K562 (cell line): ENCODE measurements at regions not wholly inside any gene's neighbourhood (a gene's known extent, or its start where the extent isn't known, plus 50 kb on each side); places are given as distances from the start of the nearest gene placed in this dataset.

Experiments used
- ATAC-seq: fragments of 200-7000 bp; cut with Tn5 transposase; 3 replicates; pipeline ENCODE4 v1.9.1; 2020; ENCODE audit warnings: moderate library complexity
- BruUV-seq: library from RNA; stranded (reverse); fragments of 400-500 nt; replicated peaks from 2 replicates; lab custom pipeline; 2021; lab: Mats Ljungman, UMichigan
- CTCF ChIA-PET: fragments of 300-600 bp; formaldehyde crosslinking; extraction: SDS; loops from one replicate; lab custom pipeline; 2021; ENCODE audit warnings: low intra/inter-chr PET ratio; lab: Yijun Ruan, JAX
- POLR2A ChIA-PET: fragments of 300-600, 350-650 bp; sonication (Branson Sonifier 250); formaldehyde crosslinking; extraction: SDS; loops from one replicate; lab custom pipeline; 2021; ENCODE audit warnings: antibody characterized with exemption, inconsistent platforms; lab: Yijun Ruan, JAX
- DNase-seq, 4 experiments: peaks; one replicate each; pipeline versions ENCODE4 v3.0.0 to v3.0.0-alpha.2; 2011 to 2018; ENCODE audit warnings: low spot score in 3 of 4, mixed read lengths in 3 of 4; ENCODE audit errors: extremely low read depth in 1 of 4
- FAIRE-seq: peaks from 2 replicates; lab custom pipeline; 2011; peaks lifted over from hg19 to GRCh38; lab: Jason Lieb, UNC
- H2AFZ ChIP-seq: 2 replicates; pipeline ENCODE4 v1.6.0; 2011; ENCODE audit warnings: low read depth, low read length, control low read depth, inconsistent platforms
- H3K27ac ChIP-seq: fragments of 200-600 bp; 3 replicates; pipeline ENCODE4 v1.8.0; 2011; ENCODE audit warnings: low read depth, mild to moderate bottlenecking, control low read depth, inconsistent platforms, low read length, moderate library complexity, mixed read lengths; ENCODE audit errors: extremely low read depth
- H3K27me3 ChIP-seq, 2 experiments: fragments of 300-600 bp in 1 of 2; 2 replicates in 1 of 2; 3 replicates in 1 of 2; pipeline versions ENCODE4 v1.6.0 to v1.8.0; 2011; ENCODE audit warnings: inconsistent platforms in 2 of 2, low read length in 2 of 2, mild to moderate bottlenecking in 1 of 2, mixed read lengths in 1 of 2, moderate library complexity in 1 of 2; ENCODE audit not compliant: control insufficient read depth in 2 of 2, insufficient read depth in 2 of 2
- H3K36me3 ChIP-seq: fragments of 300-600 bp; 3 replicates; pipeline ENCODE4 v1.8.0; 2011; ENCODE audit warnings: mild to moderate bottlenecking, low read length, inconsistent platforms; ENCODE audit not compliant: control insufficient read depth, insufficient read depth
- H3K4me1 ChIP-seq, 2 experiments: fragments of 200-600 bp in 1 of 2; replicated peaks in 1 of 2; 2 replicates in 1 of 2; 3 replicates in 1 of 2; pipeline versions ENCODE4 v1.5.1 to v1.8.0; 2011; ENCODE audit warnings: inconsistent platforms in 2 of 2, low read length in 2 of 2, mild to moderate bottlenecking in 1 of 2, mixed read lengths in 1 of 2, moderate library complexity in 1 of 2; ENCODE audit not compliant: control insufficient read depth in 2 of 2, insufficient read depth in 2 of 2
- H3K4me2 ChIP-seq: 2 replicates; pipeline ENCODE4 v1.6.1; 2011; ENCODE audit warnings: low read length, control low read depth, inconsistent platforms, mixed read lengths; ENCODE audit not compliant: insufficient read depth
- H3K4me3 ChIP-seq: fragments of 200-600 bp; sonication (generic), shearing (Covaris generic); 2 replicates; pipeline ENCODE4 v1.5.1; 2016; ENCODE audit warnings: control low read depth, inconsistent platforms
- H3K79me2 ChIP-seq: fragments of 200-600 bp; 3 replicates; pipeline ENCODE4 v1.8.0; 2011; ENCODE audit warnings: low read length, inconsistent platforms; ENCODE audit not compliant: control insufficient read depth, insufficient read depth
- H3K9ac ChIP-seq, 2 experiments: 2 replicates each; pipeline versions ENCODE4 v1.6.0 to v1.6.1; 2011; ENCODE audit warnings: low read depth in 2 of 2, low read length in 2 of 2, control low read depth in 1 of 2, inconsistent platforms in 1 of 2, mild to moderate bottlenecking in 1 of 2, mixed read lengths in 1 of 2; ENCODE audit not compliant: insufficient read depth in 1 of 2
- H3K9me1 ChIP-seq: one replicate; pipeline ENCODE4 v1.6.0; 2011; ENCODE audit warnings: inconsistent platforms, mild to moderate bottlenecking, low read length, moderate library complexity; ENCODE audit not compliant: control insufficient read depth, insufficient read depth
- H3K9me3 ChIP-seq: replicated peaks from 2 replicates; pipeline ENCODE4 v1.5.1; 2011; ENCODE audit warnings: low read depth, low read length, inconsistent platforms; ENCODE audit not compliant: control insufficient read depth, insufficient read depth
- H4K20me1 ChIP-seq: replicated peaks from 2 replicates; pipeline ENCODE4 v1.6.1; 2011; ENCODE audit warnings: low read length, inconsistent platforms, mixed read lengths; ENCODE audit not compliant: control insufficient read depth, insufficient read depth
- BMI1 ChIP-seq: fragments of 150-350 bp; IDR thresholded peaks from 2 replicates; pipeline ENCODE4 v1.6.1; 2014; ENCODE audit warnings: low read length
- DPF2 ChIP-seq: fragments of 450-650 bp; IDR thresholded peaks from 2 replicates; pipeline ENCODE4 v1.6.1; 2016
- EWSR1 ChIP-seq: fragments of 450-650 bp; IDR thresholded peaks from 2 replicates; pipeline ENCODE4 v1.6.1; 2018; ENCODE audit warnings: borderline replicate concordance, mild to moderate bottlenecking, low read depth, moderate library complexity; ENCODE audit not compliant: partially characterized antibody
- HDAC1 ChIP-seq, 2 experiments: fragments of 450-650 bp; IDR thresholded peaks; 2 replicates each; pipeline ENCODE4 v1.6.1; 2016 to 2017; ENCODE audit warnings: inconsistent platforms in 1 of 2, mild to moderate bottlenecking in 1 of 2, moderate library complexity in 1 of 2
- ILF3 ChIP-seq: fragments of 450-650 bp; IDR thresholded peaks from 2 replicates; pipeline ENCODE4 v1.6.1; 2018; ENCODE audit warnings: antibody characterized with exemption, mild to moderate bottlenecking, moderate library complexity, borderline replicate concordance
- NELFE ChIP-seq: IDR thresholded peaks from 2 replicates; pipeline ENCODE4 v1.6.1; 2011; ENCODE audit warnings: mild to moderate bottlenecking; ENCODE audit not compliant: insufficient read depth, insufficient read length
- POLR2G ChIP-seq: fragments of 200-400 bp; formaldehyde crosslinking; IDR thresholded peaks from 2 replicates; pipeline ENCODE4 v1.6.1; 2017; ENCODE audit warnings: low read depth, mild to moderate bottlenecking, antibody characterized with exemption, low read length, moderate library complexity
- RFX7 ChIP-seq: fragments of 250-450 bp; sonication (Bioruptor Pico); IDR thresholded peaks from 2 replicates; pipeline ENCODE4 v1.5.1; 2021; ENCODE audit warnings: mild to moderate bottlenecking
- SMARCC2 ChIP-seq: fragments of 450-650 bp; IDR thresholded peaks from 2 replicates; pipeline ENCODE4 v1.6.1; 2017; ENCODE audit warnings: antibody characterized with exemption, moderate library complexity, mild to moderate bottlenecking, low read depth
- ZNF79 ChIP-seq: fragments of 250-450 bp; sonication (Bioruptor Pico); IDR thresholded peaks from 2 replicates; pipeline ENCODE4 v1.4.0; 2020; ENCODE audit warnings: low read depth, mild to moderate bottlenecking, moderate library complexity
- WGBS: fragments of 100-300 bp; shearing (Covaris generic); methylation state at CpG from one replicate; pipeline ENCODE4 v1.1.6; 2016; ENCODE audit warnings: low coverage, mixed read lengths; ENCODE audit not compliant: insufficient coverage; ENCODE audit errors: missing lambda C conversion rate; 5-methylcytosine and 5-hydroxymethylcytosine counted together
- in situ Hi-C: fragments of 300-500 bp; cut with MboI; formaldehyde crosslinking; loops from 4 replicates; pipeline ENCODE4 v1.15.0; 2018; ENCODE audit warnings: inconsistent platforms, mixed read lengths
- intact Hi-C: fragments of 100-400 bp; cut with micrococcal nuclease; formaldehyde crosslinking; loops from 2 replicates; pipeline ENCODE4 v1.14.2; 2022
- TF ChIP-seq, protein P1 (sequence below): fragments of 250-450 bp; sonication (Bioruptor Pico); IDR thresholded peaks from 2 replicates; pipeline ENCODE4 v1.8.0; 2022; ENCODE audit warnings: inconsistent platforms, mild to moderate bottlenecking, moderate library complexity, borderline replicate concordance
- TF ChIP-seq, protein P2 (sequence below): fragments of 450-650 bp; formaldehyde crosslinking; IDR thresholded peaks from 2 replicates; pipeline ENCODE4 v1.4.0; 2022; ENCODE audit warnings: missing genetic modification characterization
- TF ChIP-seq, protein P3 (sequence below): IDR thresholded peaks from 2 replicates; pipeline ENCODE4 v1.6.1; 2016; ENCODE audit warnings: missing genetic modification characterization, missing compliant biosample characterization
- TF ChIP-seq, protein P4 (sequence below), 2 experiments: IDR thresholded peaks; 2 replicates each; pipeline ENCODE4 v1.6.1; 2012; ENCODE audit warnings: improper control_type of control experiment in 2 of 2, low read depth in 2 of 2, low read length in 2 of 2, borderline replicate concordance in 1 of 2

DNA sequence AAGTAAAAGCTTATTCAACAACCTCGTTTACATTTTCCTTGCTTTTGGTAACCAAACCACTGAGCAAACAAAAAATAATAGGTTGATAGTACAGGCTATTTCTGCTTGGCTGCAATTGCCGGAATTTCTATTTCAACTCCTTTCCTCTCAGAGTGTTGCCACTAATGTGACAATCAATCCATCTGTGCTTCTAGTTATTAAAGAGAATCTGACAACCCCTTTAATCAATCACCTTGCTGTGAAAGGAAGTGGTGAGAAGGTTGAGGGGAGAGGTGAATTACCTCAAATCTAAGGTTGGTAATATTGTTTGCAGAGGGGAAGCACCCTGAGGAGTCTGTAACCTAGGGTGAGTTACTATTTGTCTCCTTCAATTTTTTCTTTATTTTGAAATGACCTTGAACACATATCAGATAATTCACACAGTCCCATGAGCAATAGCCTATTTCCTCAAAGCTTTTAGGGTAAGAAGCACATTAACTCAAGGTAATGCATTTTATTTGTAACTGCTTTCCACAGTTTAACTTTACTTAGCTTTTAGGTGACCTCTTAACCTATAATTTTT, 603.4 kb downstream of the MMUT start (continued):
- TF ChIP-seq NELFE, result no peak
- no peak for TF ChIP-seq POLR2G
- TF ChIP-seq, protein P1, sequence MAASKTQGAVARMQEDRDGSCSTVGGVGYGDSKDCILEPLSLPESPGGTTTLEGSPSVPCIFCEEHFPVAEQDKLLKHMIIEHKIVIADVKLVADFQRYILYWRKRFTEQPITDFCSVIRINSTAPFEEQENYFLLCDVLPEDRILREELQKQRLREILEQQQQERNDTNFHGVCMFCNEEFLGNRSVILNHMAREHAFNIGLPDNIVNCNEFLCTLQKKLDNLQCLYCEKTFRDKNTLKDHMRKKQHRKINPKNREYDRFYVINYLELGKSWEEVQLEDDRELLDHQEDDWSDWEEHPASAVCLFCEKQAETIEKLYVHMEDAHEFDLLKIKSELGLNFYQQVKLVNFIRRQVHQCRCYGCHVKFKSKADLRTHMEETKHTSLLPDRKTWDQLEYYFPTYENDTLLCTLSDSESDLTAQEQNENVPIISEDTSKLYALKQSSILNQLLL (CRISPR knock-in tag), result no peak

DNA sequence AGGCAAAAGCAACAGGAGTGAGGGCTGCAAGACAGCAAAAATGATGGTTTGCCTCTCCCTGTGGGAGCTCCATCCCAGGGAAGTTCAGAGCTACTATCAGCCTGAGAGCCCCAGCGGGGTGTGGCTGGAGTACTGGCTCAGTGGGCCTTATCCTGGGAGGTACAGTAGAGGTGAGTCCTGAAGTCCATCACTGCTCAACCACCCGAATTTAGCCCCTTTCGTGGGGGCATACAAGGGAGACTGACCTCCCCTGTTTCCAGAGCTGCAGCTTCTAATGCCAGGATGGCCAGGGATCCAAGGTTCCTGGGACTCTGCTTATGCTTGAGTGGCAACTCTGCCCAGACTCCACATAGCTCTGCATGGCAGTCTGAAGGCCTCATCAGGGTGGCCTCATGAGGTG, 617.8 kb downstream of the MMUT start:
- Histone ChIP-seq H3K36me3 (no peaks in the 10 kb centered on the region), H2AFZ (no peak overlapping the region), H3K9me3 (no peaks in the 10 kb centered on the region; the same call in 1 of the 2 replicates), H3K27me3 (no peaks in the 10 kb centered on the region), H4K20me1 (no peaks in the 10 kb centered on the region), H3K9ac (no peak overlapping the region), H3K79me2 (no peaks in the 10 kb centered on the region), H3K4me3 (no peak overlapping the region), H3K4me2 (no peak overlapping the region), H3K4me1 (no peaks in the 10 kb centered on the region), H3K27ac (no peak overlapping the region), H3K9me1 (no peaks in the 10 kb centered on the region)
- FAIRE-seq (no peak), DNase-seq (no peak), ATAC-seq (no peak)
- in situ Hi-C loops (no loop called here), intact Hi-C loops (no loop called here)
- ChIA-PET POLR2A (no interaction called here), CTCF (no interaction called here)
- BruUV-seq, result no TSS peak
- TF ChIP-seq DPF2 (no peak), HDAC1 (IDR thresholded peaks at IDR 0.05) (no peak), BMI1 (no peak), EWSR1 (no peak), RFX7 (CRISPR knock-in tag) (no peak), ILF3 (no peak), SMARCC2 (no peak), ZNF79 (no peak)
- TF ChIP-seq, protein P2, sequence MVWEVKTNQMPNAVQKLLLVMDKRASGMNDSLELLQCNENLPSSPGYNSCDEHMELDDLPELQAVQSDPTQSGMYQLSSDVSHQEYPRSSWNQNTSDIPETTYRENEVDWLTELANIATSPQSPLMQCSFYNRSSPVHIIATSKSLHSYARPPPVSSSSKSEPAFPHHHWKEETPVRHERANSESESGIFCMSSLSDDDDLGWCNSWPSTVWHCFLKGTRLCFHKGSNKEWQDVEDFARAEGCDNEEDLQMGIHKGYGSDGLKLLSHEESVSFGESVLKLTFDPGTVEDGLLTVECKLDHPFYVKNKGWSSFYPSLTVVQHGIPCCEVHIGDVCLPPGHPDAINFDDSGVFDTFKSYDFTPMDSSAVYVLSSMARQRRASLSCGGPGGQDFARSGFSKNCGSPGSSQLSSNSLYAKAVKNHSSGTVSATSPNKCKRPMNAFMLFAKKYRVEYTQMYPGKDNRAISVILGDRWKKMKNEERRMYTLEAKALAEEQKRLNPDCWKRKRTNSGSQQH (CRISPR knock-in tag), result no peak
- TF ChIP-seq, protein P3, sequence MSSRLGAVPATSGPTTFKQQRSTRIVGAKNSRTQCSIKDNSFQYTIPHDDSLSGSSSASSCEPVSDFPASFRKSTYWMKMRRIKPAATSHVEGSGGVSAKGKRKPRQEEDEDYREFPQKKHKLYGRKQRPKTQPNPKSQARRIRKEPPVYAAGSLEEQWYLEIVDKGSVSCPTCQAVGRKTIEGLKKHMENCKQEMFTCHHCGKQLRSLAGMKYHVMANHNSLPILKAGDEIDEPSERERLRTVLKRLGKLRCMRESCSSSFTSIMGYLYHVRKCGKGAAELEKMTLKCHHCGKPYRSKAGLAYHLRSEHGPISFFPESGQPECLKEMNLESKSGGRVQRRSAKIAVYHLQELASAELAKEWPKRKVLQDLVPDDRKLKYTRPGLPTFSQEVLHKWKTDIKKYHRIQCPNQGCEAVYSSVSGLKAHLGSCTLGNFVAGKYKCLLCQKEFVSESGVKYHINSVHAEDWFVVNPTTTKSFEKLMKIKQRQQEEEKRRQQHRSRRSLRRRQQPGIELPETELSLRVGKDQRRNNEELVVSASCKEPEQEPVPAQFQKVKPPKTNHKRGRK (tag), result no peak
- TF ChIP-seq, protein P4, sequence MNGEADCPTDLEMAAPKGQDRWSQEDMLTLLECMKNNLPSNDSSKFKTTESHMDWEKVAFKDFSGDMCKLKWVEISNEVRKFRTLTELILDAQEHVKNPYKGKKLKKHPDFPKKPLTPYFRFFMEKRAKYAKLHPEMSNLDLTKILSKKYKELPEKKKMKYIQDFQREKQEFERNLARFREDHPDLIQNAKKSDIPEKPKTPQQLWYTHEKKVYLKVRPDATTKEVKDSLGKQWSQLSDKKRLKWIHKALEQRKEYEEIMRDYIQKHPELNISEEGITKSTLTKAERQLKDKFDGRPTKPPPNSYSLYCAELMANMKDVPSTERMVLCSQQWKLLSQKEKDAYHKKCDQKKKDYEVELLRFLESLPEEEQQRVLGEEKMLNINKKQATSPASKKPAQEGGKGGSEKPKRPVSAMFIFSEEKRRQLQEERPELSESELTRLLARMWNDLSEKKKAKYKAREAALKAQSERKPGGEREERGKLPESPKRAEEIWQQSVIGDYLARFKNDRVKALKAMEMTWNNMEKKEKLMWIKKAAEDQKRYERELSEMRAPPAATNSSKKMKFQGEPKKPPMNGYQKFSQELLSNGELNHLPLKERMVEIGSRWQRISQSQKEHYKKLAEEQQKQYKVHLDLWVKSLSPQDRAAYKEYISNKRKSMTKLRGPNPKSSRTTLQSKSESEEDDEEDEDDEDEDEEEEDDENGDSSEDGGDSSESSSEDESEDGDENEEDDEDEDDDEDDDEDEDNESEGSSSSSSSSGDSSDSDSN (IDR thresholded peaks at IDR 0.05; ENCODE audit: borderline replicate concordance in 1 of 2, low read depth in 2 of 2, low read length in 2 of 2), result no peak
- 0% methylated on average over 3 of the region's 3 CpGs for WGBS
